ENCODE measurements at regions not wholly inside any gene's neighbourhood (a gene's known extent, or its start where the extent isn't known, plus 50 kb on each side); places are given as distances from the start of the nearest gene placed in this dataset.

- no peaks in the 10 kb centered on the region for H3K9me3 ChIP-seq (ENCODE audit: low read depth)
- no peaks in the 10 kb centered on the region for H3K36me3 ChIP-seq
- H3K4me3 ChIP-seq, result no peak overlapping the region
- peaks cover 6% of the 10 kb centered on the region for H3K4me1 ChIP-seq (ENCODE audit: low read depth)
- DNase-seq (ENCODE audit: low read depth in 1 of 2, low spot score in 1 of 2), result no peak
- TF ChIP-seq, protein P1, sequence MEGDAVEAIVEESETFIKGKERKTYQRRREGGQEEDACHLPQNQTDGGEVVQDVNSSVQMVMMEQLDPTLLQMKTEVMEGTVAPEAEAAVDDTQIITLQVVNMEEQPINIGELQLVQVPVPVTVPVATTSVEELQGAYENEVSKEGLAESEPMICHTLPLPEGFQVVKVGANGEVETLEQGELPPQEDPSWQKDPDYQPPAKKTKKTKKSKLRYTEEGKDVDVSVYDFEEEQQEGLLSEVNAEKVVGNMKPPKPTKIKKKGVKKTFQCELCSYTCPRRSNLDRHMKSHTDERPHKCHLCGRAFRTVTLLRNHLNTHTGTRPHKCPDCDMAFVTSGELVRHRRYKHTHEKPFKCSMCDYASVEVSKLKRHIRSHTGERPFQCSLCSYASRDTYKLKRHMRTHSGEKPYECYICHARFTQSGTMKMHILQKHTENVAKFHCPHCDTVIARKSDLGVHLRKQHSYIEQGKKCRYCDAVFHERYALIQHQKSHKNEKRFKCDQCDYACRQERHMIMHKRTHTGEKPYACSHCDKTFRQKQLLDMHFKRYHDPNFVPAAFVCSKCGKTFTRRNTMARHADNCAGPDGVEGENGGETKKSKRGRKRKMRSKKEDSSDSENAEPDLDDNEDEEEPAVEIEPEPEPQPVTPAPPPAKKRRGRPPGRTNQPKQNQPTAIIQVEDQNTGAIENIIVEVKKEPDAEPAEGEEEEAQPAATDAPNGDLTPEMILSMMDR (IDR thresholded peaks at IDR 0.05; ENCODE audit: low read depth, low read length), result no peak
- H3K27me3 ChIP-seq, result no peaks in the 10 kb centered on the region
- H3K27ac ChIP-seq, result no peak overlapping the region
These were observed 415.3 kb upstream of the ZEB2 start for GRCh38 chr2:144935191-144935590.

DNA sequence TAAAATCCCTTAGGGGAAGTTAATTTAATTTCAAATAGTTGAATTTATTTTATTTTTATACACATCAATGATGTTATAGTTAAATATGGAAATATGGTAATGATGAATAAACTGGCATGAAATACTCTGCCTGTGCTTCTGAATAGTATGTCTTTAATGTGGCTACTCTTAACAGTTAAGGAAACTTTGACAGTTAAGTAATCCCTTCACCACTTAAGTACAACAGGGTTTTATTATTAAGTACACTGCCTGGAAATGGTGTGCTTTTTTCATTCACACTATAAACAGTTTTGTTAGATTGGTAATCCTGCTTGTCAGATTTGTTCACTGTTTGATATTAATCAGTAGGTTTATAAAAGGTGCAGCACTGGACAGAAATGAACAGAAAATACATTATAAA, 412.0 kb upstream of the ZEB2 start:
- Histone ChIP-seq H3K9me3 (ENCODE audit: low read depth) (no peaks in the 10 kb centered on the region), H3K27me3 (no peaks in the 10 kb centered on the region), H3K4me1 (ENCODE audit: low read depth) (no peaks in the 10 kb centered on the region), H3K27ac (no peak overlapping the region), H3K36me3 (no peaks in the 10 kb centered on the region), H3K4me3 (no peak overlapping the region)
- TF ChIP-seq, protein P1 (IDR thresholded peaks at IDR 0.05; ENCODE audit: low read depth, low read length), result no peak
- DNase-seq (ENCODE audit: low read depth in 1 of 2, low spot score in 1 of 2), result no peak

- Histone ChIP-seq H3K9me3 (ENCODE audit: low read depth) (no peaks in the 10 kb centered on the region), H3K27me3 (no peaks in the 10 kb centered on the region), H3K4me1 (ENCODE audit: low read depth) (no peaks in the 10 kb centered on the region), H3K27ac (no peak overlapping the region), H3K4me3 (no peak overlapping the region), H3K36me3 (no peaks in the 10 kb centered on the region)
- DNase-seq (ENCODE audit: low read depth in 1 of 2, low spot score in 1 of 2), result no peak
- TF ChIP-seq, protein P1 (IDR thresholded peaks at IDR 0.05; ENCODE audit: low read depth, low read length), result no peak
These were observed 411.6 kb upstream of the ZEB2 start for GRCh38 chr2:144931480-144931879.

DNA sequence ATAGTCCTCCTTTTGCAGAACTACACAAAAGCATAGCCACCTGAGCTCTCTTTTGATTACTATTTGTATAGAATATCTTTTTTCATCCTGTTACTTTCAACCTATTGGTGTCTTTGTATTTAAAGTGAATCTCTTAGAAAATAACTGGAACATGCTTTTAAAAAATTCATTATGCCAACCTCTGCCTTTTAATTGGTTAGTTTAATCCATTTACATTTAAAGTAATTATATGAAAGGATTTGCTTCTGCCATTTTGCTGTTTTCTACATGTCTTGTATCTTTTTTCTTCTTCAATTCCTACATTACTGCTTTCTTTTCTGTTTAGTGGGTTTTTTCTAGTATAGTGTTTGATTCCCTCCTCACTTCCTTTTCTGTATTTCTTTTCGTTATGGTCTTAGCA, 407.5 kb upstream of the ZEB2 start:
- H3K36me3 ChIP-seq, result no peaks in the 10 kb centered on the region
- TF ChIP-seq, protein P1 (IDR thresholded peaks at IDR 0.05; ENCODE audit: low read depth, low read length), result no peak
- no peak overlapping the region for H3K27ac ChIP-seq
- no peaks in the 10 kb centered on the region for H3K4me1 ChIP-seq (ENCODE audit: low read depth)
- H3K27me3 ChIP-seq, result no peaks in the 10 kb centered on the region
- H3K4me3 ChIP-seq, result no peak overlapping the region
- no peak for DNase-seq (ENCODE audit: low read depth in 1 of 2, low spot score in 1 of 2)
- H3K9me3 ChIP-seq (ENCODE audit: low read depth), result no peaks in the 10 kb centered on the region

DNA sequence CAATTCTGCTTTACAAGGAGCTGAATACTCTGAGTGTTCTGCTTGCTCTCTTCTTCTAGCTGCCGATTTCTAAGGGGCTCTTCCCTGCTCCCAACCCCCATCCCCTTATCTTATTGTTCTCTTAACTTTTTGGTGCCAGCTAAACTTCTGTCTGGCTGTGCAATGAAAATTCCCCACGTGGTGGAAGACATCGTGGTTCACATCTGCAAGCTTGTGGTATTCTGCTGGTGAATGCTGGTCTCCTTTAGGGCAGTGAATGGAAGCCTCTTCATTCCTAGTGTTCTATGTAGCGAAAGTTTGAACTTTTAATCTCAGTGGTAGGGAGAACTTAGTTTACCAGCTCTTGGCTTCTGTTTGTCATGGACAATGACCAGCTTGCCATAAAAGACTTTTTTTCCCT, 406.0 kb upstream of the ZEB2 start:
- no peak overlapping the region for H3K27ac ChIP-seq
- no peaks in the 10 kb centered on the region for H3K27me3 ChIP-seq
- H3K4me3 ChIP-seq, result no peak overlapping the region
- no peaks in the 10 kb centered on the region for H3K4me1 ChIP-seq (ENCODE audit: low read depth)
- TF ChIP-seq, protein P1 (IDR thresholded peaks at IDR 0.05; ENCODE audit: low read depth, low read length), result no peak
- no peaks in the 10 kb centered on the region for H3K36me3 ChIP-seq
- no peaks in the 10 kb centered on the region for H3K9me3 ChIP-seq (ENCODE audit: low read depth)
- DNase-seq (ENCODE audit: low read depth in 1 of 2, low spot score in 1 of 2), result no peak

DNA sequence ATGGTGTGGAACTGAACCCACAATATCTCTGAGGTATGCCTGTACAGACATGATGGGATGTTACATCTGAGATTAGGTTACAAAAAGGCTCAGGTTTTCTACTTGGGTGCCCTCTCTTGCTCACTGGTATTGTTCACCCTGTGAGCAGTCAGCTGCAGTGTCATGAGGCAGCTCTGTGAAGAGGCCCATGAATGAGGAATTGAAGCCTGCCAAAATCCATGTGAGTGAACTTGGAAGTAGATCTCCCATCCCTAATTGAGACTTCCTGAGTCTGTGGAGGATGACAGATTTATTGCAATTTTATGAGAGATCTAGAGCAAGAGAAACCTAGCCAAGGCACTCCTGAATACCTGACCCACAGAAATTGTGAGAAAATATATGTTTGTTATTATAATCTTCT, 404.9 kb upstream of the ZEB2 start:
- DNase-seq (ENCODE audit: low read depth in 1 of 2, low spot score in 1 of 2), result no peak
- TF ChIP-seq, protein P1 (IDR thresholded peaks at IDR 0.05; ENCODE audit: low read depth, low read length), result no peak
- Histone ChIP-seq H3K27me3 (no peaks in the 10 kb centered on the region), H3K9me3 (ENCODE audit: low read depth) (no peaks in the 10 kb centered on the region), H3K27ac (no peak overlapping the region), H3K4me3 (no peak overlapping the region), H3K36me3 (no peaks in the 10 kb centered on the region), H3K4me1 (ENCODE audit: low read depth) (no peaks in the 10 kb centered on the region)
